ENCODE measurements at regions not wholly inside any gene's neighbourhood (a gene's known extent, or its start where the extent isn't known, plus 50 kb on each side); places are given as distances from the start of the nearest gene placed in this dataset.

GRCh38 chr13:33541456-33541855, 255.9 kb upstream of the STARD13 start:
- TF ChIP-seq POLR2A (IDR thresholded peaks at IDR 0.05; ENCODE audit: low read depth) (no peak), CTCF (IDR thresholded peaks at IDR 0.05) (no peak), POLR2AphosphoS5 (IDR thresholded peaks at IDR 0.05) (no peak), EP300 (IDR thresholded peaks at IDR 0.05) (no peak)

Measured in esophagus muscularis mucosa (tissue), 4 donors.